GM18868 (cell line): ENCODE measurements at regions not wholly inside any gene's neighbourhood (a gene's known extent, or its start where the extent isn't known, plus 50 kb on each side); places are given as distances from the start of the nearest gene placed in this dataset.
"Not testable (repeated sequence)": the region's sequence is repeated elsewhere in the genome, so short reads cannot be mapped to it uniquely, and the experiment has no call there.

Experiments used
- ATAC-seq: cut with Tn5 transposase; IDR thresholded peaks from one replicate; pipeline ENCODE4 v1.9.1; 2021; ENCODE audit warnings: mild to moderate bottlenecking, moderate library complexity; ENCODE audit not compliant: unreplicated experiment

DNA sequence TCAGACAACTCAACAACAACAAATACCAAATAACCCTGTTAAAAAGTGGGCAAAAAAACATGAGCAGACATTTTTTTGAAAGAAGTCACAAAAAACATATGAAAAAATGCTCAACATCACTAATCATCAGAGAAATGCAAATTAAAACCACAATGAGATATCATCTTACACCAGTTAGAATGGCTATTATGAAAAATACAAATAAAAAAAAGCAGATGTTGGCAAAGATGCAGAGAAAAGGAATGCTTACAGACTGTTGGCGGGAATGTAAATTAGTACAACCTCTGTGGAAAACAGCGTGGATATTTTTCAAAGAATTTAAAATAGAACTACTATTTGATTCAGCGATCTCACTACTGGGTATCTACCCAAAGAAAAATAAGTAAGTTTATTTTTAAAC is 114.0 kb downstream of the SLC38A4 start:
- ATAC-seq, result no peak

DNA sequence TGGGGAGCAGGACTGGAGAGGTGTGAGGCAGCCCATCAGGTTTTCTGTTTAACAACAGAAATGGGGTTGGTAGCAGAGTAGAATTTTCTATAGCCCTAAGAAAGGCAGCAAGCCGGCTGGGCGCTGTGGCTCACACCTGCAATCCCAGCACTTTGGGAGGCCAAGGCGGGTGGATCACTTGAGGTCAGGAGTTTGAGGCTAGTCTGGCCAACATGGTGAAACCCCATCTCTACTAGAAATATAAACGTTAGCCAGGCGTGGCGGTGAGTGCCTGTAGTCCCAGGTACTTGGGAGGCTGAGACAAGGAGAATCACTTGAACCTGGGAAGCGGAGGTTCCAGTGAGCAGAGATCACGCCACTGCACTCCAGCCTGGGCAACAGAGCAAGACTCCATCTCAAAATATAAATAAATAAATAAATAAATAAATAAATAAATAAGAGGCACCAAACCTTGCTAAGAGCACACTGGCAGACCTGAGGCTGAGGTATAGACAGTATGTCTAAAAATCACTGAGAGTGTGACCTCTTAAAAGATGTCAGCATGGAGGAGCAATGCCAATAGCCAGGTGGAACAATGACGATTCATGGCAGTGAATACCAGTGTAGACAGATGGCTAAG is 115.6 kb downstream of the SLC38A4 start:
- no peak for ATAC-seq

DNA sequence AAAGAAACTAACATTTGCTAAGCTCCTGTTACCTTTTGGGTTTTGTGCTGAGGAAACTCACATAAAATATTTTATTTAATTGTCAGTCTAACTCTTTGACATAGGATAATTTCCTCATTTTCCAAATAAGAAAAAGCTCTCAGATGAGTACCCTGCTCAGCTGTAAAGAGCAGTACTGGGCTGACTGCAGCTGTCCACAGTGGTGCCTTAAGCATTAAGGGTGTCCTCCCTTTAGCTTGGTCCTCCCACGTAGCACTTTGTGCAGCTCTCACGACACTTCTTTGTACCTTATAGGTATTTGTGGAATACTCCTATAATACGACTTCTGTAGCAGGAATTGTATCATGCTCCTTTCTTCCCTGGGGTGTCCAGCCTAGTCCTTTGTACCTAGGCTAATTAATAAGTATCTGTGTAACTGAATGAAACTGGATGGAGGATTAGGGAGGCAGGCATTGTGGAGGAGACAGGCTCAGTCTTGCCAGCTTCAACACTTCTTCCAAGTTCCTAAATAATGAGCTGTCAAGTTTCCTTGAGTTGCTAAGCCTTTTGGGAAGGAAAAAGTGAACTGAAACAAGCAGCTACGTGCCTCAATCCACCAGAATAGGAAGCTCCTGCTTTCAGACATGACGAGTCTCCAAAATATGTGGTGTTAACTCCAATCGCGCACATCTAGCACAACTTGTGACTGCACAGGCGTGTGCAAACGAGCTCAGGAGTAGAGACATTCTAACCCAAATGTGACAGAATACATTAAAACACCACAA is 123.0 kb downstream of the SLC38A4 start:
- no peak for ATAC-seq

DNA sequence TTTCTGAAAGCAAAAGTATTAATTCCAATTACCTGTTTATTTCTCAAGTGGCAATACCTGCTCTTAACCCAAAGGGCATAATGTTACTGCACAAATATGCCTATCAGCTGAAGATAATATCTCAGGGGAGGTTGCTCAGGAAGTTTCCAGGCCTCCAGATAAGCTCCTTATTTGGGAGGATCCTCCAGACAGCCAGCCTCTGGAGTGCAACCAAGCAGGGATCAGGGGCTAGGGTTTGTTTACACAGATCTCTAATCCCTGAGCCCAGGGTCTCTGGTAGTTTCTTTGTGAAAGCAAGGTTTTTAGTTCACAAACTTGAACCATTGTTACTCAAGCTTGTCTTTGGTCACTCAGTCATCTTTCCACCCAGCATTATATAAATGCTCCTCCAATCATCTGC is 124.4 kb downstream of the SLC38A4 start:
- ATAC-seq, result no peak

DNA sequence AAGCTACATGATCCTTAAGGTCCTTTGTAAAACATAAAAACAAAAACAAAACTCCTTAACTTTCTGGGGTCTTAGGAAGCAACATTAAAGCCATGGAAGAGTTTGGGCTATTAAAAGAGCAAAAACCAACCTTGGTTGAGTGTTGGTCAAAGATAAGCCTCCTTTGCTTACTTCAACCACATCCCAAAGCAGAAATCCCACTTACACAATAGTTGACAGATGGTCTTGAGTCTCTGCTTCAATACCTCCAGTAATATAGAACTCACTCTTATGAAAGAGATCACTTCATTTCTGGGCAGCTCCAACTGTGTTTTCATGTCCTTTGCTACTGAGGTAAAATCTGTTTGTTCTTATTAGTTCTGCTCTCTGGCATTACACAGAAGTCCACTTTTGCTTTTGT is 125.8 kb downstream of the SLC38A4 start:
- no peak for ATAC-seq

DNA sequence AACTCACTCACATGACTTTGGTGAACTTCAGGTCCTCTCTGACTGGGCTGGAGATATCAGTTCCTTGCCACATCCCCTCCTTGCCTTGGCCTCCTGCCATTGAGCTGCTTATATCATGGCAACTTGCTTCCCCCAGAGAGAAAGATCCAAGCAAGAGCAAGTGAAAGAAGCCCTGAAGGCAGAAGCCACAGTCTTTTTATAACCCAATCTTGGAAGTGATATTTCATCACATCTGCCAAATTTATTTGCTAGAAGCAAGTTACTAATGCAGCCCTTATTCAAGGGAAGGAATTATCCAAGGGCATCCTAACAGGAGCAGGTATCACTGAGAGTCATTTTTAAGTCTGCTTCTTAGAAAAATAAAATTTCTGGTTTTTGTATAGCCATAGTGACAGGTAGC is 127.8 kb downstream of the SLC38A4 start:
- no peak for ATAC-seq

DNA sequence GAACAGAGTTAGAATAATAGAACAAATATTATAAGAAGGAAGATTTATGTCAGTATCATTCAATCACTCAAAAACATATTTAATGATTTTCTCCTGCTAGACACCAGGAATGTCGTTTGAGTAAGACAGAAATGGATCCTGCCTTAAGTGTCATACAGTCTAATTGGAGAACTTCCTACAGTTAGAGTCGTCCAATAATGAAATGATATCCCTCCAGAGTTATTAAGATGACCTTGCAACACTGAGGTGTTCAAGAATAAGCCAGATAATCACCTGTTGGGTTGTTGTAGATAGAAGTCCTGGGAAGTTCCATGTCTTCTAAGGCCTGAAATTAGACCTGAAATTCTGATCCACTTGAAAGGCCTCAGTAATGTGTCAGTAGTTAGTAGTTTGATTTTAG is 132.3 kb downstream of the SLC38A4 start:
- ATAC-seq, result no peak

DNA sequence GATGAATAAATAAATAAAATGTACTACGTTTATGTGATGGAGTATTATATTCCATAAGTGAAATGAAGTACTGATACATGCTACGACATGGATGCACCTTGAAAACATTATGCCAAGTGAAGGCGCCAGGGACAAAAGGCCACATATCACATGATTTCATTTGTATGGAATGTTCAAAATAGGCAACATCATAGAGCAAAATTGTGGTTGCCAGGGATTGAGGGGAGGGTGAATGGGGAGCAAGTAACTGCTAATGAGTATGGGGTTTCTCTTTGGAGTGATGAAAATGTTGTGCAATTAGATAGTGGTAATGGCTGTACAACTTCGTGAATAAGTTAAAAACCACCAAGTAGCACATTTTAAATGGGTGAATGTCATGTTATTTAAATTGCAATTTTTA is 132.8 kb downstream of the SLC38A4 start:
- no peak for ATAC-seq

DNA sequence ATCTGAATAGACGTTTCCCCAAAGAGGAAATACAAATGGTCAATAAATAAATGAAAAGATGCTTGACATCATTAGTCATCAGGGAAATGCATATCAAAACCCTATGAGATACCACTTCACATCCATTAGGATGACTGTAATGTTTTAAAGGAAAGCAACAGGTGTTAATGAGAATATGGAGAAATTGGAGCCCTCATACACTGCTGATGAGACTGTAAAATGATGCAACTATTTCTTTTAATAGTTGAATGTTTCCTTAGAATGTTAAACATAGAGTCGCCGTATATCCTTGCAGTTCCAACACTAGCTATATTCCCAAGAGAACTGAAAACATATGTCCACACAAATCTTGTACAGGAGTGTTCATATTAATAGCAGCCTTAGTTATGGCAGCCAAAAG is 133.2 kb downstream of the SLC38A4 start:
- no peak for ATAC-seq

DNA sequence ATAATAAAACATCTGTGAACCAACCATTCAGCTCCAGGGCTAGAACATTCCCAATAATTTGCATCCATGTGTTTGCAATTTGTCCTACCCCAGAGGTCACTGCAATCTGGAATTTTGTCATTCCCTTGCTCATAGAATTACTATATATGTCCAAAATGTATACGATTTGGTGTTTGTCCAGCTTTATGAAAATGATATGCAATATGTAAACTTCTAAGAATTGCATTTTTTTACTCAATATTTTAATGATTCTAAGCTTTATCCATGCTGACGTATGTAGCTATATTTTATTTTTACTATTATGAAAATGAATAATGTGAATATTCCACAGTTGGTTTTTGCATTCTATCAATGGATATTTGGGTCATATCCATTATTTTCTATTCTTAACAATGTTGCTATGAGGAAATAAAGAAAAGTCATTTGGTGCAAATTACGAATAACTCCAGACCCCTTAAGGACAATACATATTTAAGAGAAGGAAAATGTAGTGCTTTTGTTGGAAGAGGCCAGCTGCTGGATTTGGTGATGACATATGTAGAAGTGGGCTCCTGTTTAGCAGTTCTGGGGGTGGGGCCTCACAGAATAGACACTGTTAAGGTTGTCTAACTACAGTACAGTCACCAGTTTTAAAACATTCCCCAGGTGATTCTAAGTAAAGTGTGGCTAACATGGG is 139.4 kb downstream of the SLC38A4 start:
- ATAC-seq, result no peak

DNA sequence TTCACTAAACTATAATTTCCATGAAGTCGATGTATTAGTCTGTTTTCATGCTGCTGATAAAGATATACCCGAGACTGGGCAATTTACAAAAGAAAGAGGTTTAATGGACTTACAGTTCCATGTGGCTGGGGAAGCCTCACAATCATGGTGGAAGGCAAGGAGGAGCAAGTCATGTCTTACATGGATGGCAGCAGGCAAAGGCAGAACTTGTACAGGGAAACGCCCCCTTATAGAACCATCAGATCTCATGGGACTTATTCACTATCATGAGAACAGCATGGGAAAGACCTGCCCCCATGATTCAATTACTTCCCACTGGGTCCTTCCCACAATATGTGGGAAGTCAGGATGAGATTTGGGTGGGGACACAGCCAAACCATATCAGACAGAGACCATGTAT is 141.6 kb downstream of the SLC38A4 start:
- not testable (repeated sequence) for ATAC-seq

DNA sequence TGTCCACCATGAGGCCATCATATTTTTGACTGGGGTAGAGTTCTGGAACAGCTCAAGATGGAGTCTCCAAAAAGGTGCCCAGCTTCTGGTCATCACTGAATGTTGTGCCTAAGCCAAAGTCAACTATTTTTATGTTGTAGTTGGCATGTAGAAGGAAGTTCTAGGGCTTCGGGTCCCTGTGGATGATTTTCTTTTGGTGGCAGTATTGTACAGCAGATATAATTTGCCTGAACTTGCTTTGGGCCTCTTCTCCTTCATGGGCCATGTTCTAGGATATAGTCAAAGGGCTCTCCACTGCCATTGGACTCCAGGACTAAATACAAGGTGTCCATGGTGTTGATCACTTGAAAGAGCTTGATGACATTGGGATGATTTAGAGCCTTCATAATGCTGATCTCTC is 143.6 kb downstream of the SLC38A4 start:
- ATAC-seq, result no peak

DNA sequence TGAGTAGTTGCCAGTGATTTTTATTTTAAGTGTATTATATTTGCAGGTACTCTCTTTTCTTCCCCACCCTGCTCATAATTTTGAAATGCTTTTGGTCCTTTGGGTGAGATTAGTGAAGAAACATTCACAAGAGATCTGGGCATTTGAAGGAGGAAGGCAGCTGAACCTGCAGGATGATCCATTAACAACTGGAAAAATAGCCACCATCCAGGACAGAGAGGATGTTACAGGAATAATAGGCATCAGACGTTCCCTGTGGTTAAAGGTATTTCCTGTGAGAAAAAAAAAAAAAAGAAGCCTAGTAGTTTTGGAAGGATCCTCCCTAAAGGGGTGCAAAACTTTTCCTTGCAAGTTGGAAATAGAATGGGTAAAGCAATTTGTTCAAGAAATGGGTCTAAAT is 145.3 kb downstream of the SLC38A4 start:
- ATAC-seq, result no peak

DNA sequence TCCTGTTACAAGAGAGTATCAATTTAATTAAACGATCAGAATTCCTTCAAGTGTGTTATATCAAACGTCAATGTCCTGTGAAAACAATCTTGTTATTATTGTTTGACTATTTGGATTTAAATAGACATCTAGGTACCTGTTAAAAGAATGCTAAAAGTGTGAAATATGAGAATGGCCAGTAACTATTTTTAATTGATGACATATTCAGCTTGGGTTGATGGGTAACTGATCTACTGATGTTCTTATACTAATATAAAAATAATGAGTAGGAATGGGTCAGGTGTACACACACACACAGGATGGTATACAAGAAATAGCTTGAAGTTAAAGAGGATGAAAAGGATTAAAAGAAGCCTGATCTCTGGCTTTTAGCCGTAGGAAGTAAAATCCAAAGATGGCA is 146.0 kb downstream of the SLC38A4 start:
- ATAC-seq, result no peak

DNA sequence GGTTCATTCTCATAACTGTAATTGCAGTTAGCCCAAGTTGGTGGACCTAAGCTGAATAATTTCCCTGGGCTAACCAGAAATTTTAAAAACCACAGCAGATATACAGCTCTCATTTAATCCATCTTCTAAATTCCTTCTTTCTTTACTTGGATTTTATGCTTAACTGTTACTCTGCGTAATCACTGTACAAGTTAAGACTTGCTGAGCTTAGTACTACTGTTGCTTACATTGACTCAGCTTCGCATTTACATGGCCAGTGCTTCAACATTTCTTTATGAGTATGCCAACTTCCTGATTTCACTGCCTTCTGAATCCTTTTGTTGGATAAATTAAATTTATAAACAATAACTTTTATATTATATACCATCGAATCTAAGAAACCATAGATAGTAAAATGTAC is 147.4 kb downstream of the SLC38A4 start:
- no peak for ATAC-seq

DNA sequence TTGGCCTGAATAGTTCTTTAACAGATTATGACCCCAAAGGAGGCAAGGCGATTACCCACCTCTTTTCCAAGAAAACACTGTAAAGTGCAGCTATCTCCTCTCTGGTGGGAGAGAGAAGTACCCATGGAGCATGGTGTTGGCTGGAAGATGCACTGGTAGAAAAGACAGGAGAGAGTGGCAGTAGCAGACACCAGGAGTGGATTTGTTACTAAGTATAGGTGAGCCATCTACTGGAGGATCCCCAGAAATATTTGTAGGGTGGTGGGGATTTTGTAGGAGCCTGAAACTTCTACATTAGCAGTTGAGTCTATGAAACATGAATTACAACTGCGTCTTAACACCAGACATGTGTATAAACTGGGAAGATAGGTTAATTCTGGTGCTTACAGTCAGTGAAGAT is 148.0 kb downstream of the SLC38A4 start:
- ATAC-seq, result no peak

DNA sequence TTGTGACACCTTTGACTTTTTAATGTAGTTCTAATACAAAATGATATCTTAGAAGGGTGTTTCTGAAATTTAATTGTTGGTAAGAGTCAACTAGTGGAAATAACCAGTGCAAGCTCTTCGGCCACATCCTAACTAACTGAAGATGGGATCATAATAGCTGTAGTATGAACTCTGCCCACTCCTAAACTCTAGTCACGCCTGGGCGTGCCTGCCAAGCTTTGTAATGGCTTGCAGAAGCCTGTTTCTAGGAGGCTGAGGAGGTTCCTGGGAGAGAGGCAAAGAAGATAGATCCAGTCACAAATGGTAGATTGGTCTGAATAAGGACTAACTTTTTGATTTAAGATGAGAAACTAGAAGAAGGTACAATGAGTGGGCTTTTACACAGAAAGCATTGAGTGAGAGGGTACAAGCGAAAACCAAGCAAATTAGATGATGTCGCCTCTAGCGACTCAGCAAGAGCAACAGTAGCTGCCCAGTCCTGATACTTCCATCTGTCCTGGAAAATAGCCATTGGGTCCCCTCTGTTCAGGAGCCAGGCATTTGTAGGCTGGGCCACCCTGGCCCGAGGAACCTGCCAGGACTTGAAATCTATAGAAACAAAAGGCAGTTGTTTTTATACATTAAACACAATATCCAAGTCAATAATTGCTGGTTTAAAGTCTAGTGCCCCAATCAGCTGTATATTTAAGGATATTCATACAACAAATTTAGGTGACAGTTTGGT is 148.8 kb downstream of the SLC38A4 start:
- ATAC-seq, result no peak

DNA sequence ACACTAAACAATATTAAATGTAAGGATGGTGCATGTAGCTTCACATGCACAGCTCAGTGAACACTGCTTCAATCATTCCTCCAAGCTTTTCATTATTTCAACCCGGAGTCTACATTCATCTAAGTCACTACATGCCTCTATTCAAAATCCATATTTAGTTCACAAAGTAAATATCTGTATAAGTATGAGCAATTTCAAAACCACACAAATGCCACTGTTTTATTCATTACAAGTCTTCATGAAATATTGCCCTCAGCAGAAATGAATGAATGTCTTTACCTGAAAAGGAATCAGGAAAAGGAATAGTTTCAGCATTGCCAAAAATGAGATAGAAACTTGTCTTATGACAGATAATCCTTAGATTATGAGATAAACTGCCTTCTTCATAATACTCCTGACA is 149.4 kb downstream of the SLC38A4 start:
- no peak for ATAC-seq

DNA sequence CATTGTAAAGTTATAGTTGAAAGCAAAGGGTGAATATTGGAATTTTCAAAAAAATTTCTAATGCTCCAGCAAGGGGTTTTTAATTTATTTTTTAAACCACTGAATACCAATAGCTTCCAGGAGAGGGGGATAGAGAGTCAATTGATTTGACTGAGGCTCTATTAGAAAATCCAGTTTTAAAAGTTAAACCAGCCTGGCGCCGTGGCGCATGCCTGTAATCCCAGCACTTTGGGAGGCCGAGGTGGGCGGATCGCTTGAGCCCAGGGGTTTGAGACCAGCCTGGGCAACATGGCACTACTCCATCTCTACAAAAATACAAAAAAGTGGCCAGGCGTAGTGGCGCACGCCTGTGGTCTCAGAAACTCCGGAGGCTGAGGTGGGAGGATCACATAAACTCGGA is 150.1 kb downstream of the SLC38A4 start:
- ATAC-seq, result no peak

DNA sequence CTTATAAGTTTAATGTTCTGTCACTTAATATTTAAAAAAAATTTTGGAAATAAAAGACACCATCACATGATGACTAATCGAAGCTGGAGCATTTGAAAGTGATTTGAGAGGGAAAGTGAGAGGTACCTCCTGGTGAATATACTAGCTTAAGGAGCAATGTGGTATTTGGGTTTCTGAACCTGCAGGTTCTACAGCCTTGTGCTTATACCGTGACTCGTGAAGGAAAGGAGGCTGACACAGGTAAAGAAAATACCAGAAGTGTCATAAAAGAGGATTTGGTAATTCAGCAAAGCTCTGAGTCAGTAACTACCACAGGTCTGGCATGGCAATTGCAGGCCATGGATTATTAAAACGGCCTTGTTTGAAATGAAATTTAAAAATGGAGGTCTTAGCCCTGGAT is 151.0 kb downstream of the SLC38A4 start:
- ATAC-seq, result no peak

DNA sequence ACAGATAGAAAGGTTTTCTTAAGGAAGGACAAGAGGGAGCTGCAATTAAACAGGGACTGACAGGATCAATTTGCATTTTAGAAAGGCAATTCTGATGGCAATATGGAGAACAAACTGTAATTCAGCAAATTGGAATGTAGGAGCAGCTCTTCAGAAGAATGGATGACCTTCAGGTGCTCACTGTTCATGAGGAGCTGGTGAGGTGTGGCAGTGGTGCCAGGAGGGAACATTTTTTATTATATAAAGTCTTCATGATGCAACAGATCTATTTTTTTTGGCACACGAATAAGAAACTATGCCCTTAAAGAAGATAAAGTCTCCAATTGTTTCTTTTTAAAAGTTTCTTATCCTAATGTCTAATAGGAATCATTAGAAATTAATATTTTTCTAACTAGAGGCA is 151.7 kb downstream of the SLC38A4 start:
- ATAC-seq, result no peak

DNA sequence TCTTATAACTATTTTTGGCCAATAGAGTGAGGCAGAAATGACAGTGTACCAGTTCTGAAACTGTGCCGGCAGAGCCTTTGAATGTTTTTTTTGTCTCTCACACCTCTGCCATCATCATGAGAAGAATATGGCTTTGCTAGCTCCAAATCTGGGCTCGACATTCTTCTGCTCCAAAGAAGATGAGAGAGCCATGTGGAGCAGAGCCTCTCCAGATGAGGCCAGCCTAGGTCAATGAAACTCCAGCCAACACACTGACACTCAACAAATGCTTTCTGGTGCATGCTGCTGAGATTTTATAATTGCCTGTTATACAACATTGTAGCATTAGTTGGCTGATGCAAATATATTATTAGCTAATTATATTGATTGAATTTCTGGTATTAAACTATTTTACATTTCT is 154.7 kb downstream of the SLC38A4 start:
- no peak for ATAC-seq
